K562 (cell line): ENCODE measurements at regions not wholly inside any gene's neighbourhood (a gene's known extent, or its start where the extent isn't known, plus 50 kb on each side); places are given as distances from the start of the nearest gene placed in this dataset.
A peak's percentile ranks its signal among the peaks of the same experiment; 100 is the strongest.

ENCODE experiments used
- BHLHE40 ChIP-seq: IDR thresholded peaks from 2 replicates; pipeline ENCODE4 v1.6.1; 2011; ENCODE audit warnings: low read length, improper control_type of control experiment
- E2F8 ChIP-seq: fragments of 450-650 bp; IDR thresholded peaks from 2 replicates; pipeline ENCODE4 v1.7.1; 2018; ENCODE audit warnings: mild to moderate bottlenecking, low read depth; ENCODE audit not compliant: partially characterized antibody
- ELK1 ChIP-seq: sonication (generic); formaldehyde crosslinking; IDR thresholded peaks from 2 replicates; pipeline ENCODE4 v1.8.1; 2022; ENCODE audit warnings: missing genetic modification reagents
- FOXJ2 ChIP-seq: fragments of 200-800 bp; sonication (Bioruptor generic); IDR thresholded peaks from 2 replicates; pipeline ENCODE4 v1.6.1; 2016; ENCODE audit warnings: missing genetic modification characterization, missing compliant biosample characterization
- NBN ChIP-seq: fragments of 450-650 bp; IDR thresholded peaks from 2 replicates; pipeline ENCODE4 v1.6.1; 2016; ENCODE audit warnings: low read depth, mild to moderate bottlenecking
- NR2C1 ChIP-seq, 2 experiments: fragments of 450-650 bp; IDR thresholded peaks; 2 replicates each; pipeline ENCODE4 v1.6.1; 2017; ENCODE audit warnings: mild to moderate bottlenecking in 2 of 2, antibody characterized with exemption in 1 of 2, inconsistent platforms in 1 of 2, missing compliant biosample characterization in 1 of 2, missing genetic modification characterization in 1 of 2
- RAD51 ChIP-seq: fragments of 450-650 bp; IDR thresholded peaks from 2 replicates; pipeline ENCODE4 v1.7.1; 2016; ENCODE audit warnings: low read depth, mild to moderate bottlenecking, borderline replicate concordance
- RCOR1 ChIP-seq, 2 experiments: IDR thresholded peaks; 2 replicates each; pipeline ENCODE4 v1.6.1; 2012; ENCODE audit warnings: low read depth in 2 of 2, low read length in 2 of 2, borderline replicate concordance in 1 of 2, improper control_type of control experiment in 1 of 2
- RFX7 ChIP-seq: fragments of 250-450 bp; sonication (Bioruptor Pico); IDR thresholded peaks from 2 replicates; pipeline ENCODE4 v1.5.1; 2021; ENCODE audit warnings: mild to moderate bottlenecking
- SMARCB1 ChIP-seq: IDR thresholded peaks from 2 replicates; pipeline ENCODE4 v1.6.1; 2011; ENCODE audit warnings: improper control_type of control experiment, low read depth; ENCODE audit not compliant: insufficient read length
- SRSF9 ChIP-seq: fragments of 200-400 bp; formaldehyde crosslinking; IDR thresholded peaks from 2 replicates; pipeline ENCODE4 v1.6.1; 2017; ENCODE audit warnings: low read depth, low read length, borderline replicate concordance
- TAL1 ChIP-seq: fragments of 450-650 bp; IDR thresholded peaks from 2 replicates; pipeline ENCODE4 v1.6.1; 2016; ENCODE audit warnings: mild to moderate bottlenecking
- TCFL5 ChIP-seq: fragments of 250-450 bp; sonication (Bioruptor Pico); conservative IDR thresholded peaks from 2 replicates; pipeline ENCODE4 v1.6.1; 2021; ENCODE audit warnings: mild to moderate bottlenecking, moderate library complexity, matching md5 sums
- ZBTB9 ChIP-seq: fragments of 450-650 bp; formaldehyde crosslinking; IDR thresholded peaks from 2 replicates; pipeline ENCODE4 v1.4.0; 2020; ENCODE audit warnings: mild to moderate bottlenecking, moderate library complexity
- ZNF512 ChIP-seq: IDR thresholded peaks from 2 replicates; pipeline ENCODE4 v1.6.1; 2016; ENCODE audit warnings: missing genetic modification characterization, missing compliant biosample characterization
- ZNF583 ChIP-seq: fragments of 250-450 bp; sonication (Bioruptor Pico); IDR thresholded peaks from 2 replicates; pipeline ENCODE4 v1.4.0; 2020
- ZNF778 ChIP-seq: fragments of 450-650 bp; formaldehyde crosslinking; IDR thresholded peaks from 2 replicates; pipeline ENCODE4 v1.4.0; 2020; ENCODE audit warnings: mild to moderate bottlenecking, moderate library complexity

GRCh38 chr1:222465211-222466041 is 82.5 kb downstream of the HHIPL2 start (continued):
- TF ChIP-seq ZNF512 (tag): no peak
- no peak for TF ChIP-seq NR2C1 (IDR thresholded peaks at IDR 0.05)
- TF ChIP-seq NR2C1 (tag; IDR thresholded peaks at IDR 0.05): peak; percentile 33; the same call in 1 of the 2 replicates
- TF ChIP-seq TAL1: peak; percentile 21; the same call in 1 of the 2 replicates
- peak; percentile 62; the same call in 1 of the 2 replicates for TF ChIP-seq ZNF583 (CRISPR knock-in tag)
- no peak for TF ChIP-seq RFX7
- TF ChIP-seq NBN: peak; percentile 81
- no peak for TF ChIP-seq TCFL5 (CRISPR knock-in tag)
- TF ChIP-seq ZNF778: no peak
- TF ChIP-seq E2F8: no peak
- TF ChIP-seq ZBTB9 (CRISPR knock-in tag): peak; percentile 100
- no peak for TF ChIP-seq SRSF9
- TF ChIP-seq RAD51: peak; percentile 72; the same call in 1 of the 2 replicates
- no peak for TF ChIP-seq SMARCB1
- peak; percentile 69 for TF ChIP-seq BHLHE40
- TF ChIP-seq RCOR1 (IDR thresholded peaks at IDR 0.05; ENCODE audit: borderline replicate concordance in 1 of 2, low read depth in 2 of 2, low read length in 2 of 2): peak in 1 of 2 experiments; percentile 62; a peak in 2 of 4 replicates
- peak; percentile 81; the same call in 1 of the 2 replicates for TF ChIP-seq FOXJ2 (tag)
- no peak for TF ChIP-seq ELK1
